GM18868 (cell line): ENCODE measurements at regions not wholly inside any gene's neighbourhood (a gene's known extent, or its start where the extent isn't known, plus 50 kb on each side); places are given as distances from the start of the nearest gene placed in this dataset.
"Not testable (repeated sequence)": the region's sequence is repeated elsewhere in the genome, so short reads cannot be mapped to it uniquely, and the experiment has no call there.

ENCODE experiments used
- ATAC-seq: cut with Tn5 transposase; IDR thresholded peaks from one replicate; pipeline ENCODE4 v1.9.1; 2021; ENCODE audit warnings: mild to moderate bottlenecking, moderate library complexity; ENCODE audit not compliant: unreplicated experiment

- ATAC-seq = no peak
These were observed 833.9 kb downstream of the FSTL5 start for GRCh38 chr4:161329852-161330251.

GRCh38 chr4:161321706-161322105 is 842.1 kb downstream of the FSTL5 start:
- no peak for ATAC-seq

- peak; percentile 95 for ATAC-seq
These were observed 843.4 kb downstream of the FSTL5 start for GRCh38 chr4:161320377-161320776.

GRCh38 chr4:161317000-161317399 is 846.8 kb downstream of the FSTL5 start:
- ATAC-seq = no peak

DNA sequence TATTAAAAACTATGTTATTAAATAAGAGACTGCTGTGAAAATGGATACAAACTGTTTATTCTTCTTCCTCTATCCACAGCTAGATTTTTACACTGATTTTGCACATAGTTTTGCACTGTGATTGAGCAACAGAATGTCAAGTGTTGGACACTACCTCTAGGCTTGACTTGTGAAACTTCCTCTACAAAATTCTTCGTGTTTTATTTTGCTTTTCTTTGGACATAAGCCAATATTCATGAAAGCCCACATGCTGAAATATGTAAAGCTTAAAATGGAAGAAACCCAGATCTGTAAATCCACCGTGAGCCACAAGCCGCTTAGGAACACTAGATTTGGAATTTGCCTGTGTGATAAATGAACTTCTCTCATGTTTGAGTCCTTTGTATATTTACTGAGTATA is 849.4 kb downstream of the FSTL5 start:
- no peak for ATAC-seq

GRCh38 chr4:161303551-161303950 is 860.2 kb downstream of the FSTL5 start:
- peak; percentile 60 for ATAC-seq

DNA sequence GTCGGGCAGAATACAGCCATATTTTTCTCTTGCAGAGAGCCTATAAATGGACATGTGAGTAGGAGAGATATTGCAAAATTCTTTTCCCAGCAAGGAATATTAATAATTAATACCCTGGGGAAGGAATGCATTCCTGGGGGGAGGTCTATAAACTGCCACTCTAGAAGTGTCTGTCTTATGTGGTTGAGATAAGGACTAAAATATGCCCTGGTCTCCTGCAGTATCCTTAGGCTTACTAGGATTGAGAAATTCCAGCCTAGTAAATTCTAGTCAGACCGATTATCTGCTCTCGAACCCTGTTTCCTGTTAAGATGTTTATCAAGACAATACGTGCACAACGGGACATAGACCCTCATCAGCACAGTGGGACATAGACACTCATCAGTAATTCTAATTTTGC is 872.6 kb downstream of the FSTL5 start:
- ATAC-seq = no peak

- ATAC-seq = peak; percentile 97
These were observed 876.0 kb downstream of the FSTL5 start for GRCh38 chr4:161287678-161288352.

DNA sequence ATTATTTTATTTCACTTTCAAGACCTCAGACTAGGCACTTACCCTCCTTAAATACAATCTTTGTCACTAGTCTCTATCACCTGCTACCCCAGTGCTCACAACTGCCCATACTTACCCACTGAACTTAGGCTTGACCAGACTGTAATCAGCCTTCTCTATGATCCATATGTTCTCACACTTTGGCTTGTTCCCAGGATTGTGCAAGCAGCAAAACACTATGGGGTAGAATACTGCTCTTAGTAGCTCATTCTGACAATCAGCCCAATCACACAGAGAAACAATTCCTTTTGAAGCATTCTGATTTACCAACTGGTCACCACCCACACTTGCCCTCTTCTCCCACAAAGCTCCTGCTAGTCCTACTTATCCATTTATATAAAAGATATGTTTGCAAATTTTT is 878.3 kb downstream of the FSTL5 start:
- ATAC-seq = no peak

DNA sequence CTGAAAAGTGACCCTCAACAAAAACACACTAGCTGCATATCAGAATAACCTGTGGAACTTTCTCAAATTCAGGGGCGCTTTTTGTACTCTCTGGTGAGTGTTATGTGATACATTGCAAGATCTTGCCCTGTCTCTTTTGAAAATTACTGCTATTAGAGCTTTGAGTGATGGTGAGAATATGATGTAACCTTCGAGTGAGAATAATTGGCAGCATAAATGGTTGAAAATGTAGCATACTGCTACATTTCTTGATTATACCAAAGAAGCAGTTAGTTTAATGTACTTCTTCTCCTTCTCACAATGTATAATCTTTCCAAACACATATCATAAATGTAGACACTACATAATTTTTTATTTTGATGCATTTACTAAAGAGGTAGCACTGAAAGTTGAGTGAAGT is 882.9 kb downstream of the FSTL5 start:
- ATAC-seq = no peak

DNA sequence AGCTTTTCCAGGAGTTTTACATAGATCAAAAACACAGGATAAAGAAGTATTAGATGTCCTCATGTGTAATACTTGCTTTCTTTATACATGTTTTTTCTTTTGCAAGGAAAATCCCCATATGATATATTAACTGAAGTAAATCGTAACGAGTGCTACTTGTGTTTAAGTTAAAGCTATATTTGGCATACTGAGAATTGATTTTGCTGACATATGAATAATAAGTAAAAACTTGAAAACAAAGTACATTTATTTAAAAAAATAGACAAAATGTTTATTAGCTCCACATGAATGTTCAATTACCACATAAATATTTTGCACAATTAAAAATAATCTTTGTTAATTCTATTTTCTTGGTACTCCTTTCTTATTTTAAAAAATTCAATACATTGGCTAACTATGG is 884.7 kb downstream of the FSTL5 start:
- ATAC-seq = no peak

DNA sequence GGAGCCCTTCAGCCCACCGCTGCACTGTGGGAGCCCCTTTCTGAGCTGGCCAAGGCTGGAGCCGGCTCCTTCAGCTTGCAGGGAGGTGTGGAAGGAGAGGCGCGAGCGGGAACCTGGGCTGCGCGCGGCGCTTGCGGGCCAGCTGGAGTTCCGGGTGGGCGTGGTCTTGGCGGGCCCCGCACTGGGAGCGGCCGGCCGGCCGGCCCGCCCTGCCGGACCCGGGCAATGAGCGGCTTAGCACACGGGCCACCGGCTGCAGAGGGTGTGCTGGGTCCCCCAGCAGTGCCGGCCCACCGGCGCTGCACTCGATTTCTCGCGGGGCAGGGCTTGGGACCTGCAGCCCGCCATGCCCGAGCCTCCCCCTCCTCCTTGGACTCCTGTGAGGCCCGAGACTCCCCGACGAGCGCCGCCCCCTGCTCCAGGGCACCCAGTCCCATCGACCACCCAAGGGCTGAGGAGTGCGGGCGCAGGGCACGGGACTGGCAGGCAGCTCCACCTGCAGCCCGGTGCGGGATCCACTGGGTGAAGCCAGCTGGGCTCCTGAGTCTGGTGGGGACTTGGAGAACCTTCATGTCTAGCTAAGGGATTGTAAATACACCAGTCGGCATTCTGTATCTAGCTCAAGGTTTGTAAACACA is 886.5 kb downstream of the FSTL5 start:
- not testable (repeated sequence) for ATAC-seq

DNA sequence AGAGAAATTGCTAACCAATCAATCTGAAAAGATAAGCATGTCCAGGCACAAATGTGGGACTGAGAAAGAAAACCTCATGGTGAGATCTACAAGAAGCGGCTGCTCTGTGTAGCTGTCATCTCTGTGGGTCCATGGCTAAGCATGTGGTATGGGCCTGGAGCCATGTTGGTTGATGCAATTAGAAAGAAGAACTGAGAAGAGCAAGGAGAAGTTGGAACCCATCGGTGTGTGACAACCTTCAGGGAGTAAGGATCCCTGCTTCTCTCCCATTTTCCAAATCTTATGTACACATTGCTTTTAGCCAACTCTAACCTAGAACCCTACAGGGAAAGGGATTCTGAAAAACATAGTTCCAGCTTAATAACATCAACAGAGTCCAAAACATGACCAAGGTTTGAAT is 890.2 kb downstream of the FSTL5 start:
- peak; percentile 73 for ATAC-seq

GRCh38 chr4:161260819-161261218 is 903.0 kb downstream of the FSTL5 start:
- no peak for ATAC-seq

- peak; percentile 61 for ATAC-seq
These were observed 907.1 kb downstream of the FSTL5 start for GRCh38 chr4:161256716-161257115.

DNA sequence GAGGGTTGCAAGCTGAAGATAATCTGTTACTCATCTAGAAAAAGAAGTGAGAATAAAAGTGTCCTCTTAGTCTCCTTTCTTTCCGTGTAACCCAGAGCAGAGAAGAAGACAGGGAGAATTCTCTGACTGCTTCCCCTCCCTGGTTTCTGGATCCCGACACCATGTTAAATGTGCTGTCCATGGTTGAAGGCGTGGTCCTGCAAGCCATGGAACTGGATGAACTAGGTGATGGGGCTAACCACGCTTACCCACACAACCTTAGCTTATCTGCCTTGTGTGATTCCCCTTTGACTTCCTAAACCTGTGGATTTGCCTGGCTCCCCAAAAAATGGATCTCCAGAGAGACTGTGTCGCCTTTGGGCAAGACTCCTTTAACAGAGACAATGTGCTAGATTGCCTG is 907.6 kb downstream of the FSTL5 start:
- no peak for ATAC-seq

GRCh38 chr4:161254375-161254774 is 909.4 kb downstream of the FSTL5 start:
- no peak for ATAC-seq

- peak; percentile 83 for ATAC-seq
These were observed 911.2 kb downstream of the FSTL5 start for GRCh38 chr4:161252520-161253141.

GRCh38 chr4:161249779-161250440 is 913.9 kb downstream of the FSTL5 start:
- no peak for ATAC-seq

GRCh38 chr4:161248880-161249279 is 914.9 kb downstream of the FSTL5 start:
- ATAC-seq = no peak

GRCh38 chr4:161247831-161248230 is 916.0 kb downstream of the FSTL5 start:
- ATAC-seq = no peak

GRCh38 chr4:161238033-161238432 is 925.8 kb downstream of the FSTL5 start:
- ATAC-seq = no peak
